H1 (cell line): ENCODE measurements at regions not wholly inside any gene's neighbourhood (a gene's known extent, or its start where the extent isn't known, plus 50 kb on each side); places are given as distances from the start of the nearest gene placed in this dataset.

Experiments used
- CTCF ChIA-PET: fragments of 300-600 bp; sonication (Branson Sonifier 250); formaldehyde crosslinking; loops from one replicate; lab custom pipeline; 2021; ENCODE audit not compliant: partially characterized antibody; lab: Charles Lee
- POLR2A ChIA-PET: fragments of 300-600 bp; sonication (Branson Sonifier 250); formaldehyde crosslinking; loops from one replicate; lab custom pipeline; 2021; ENCODE audit warnings: inconsistent platforms; ENCODE audit not compliant: partially characterized antibody; lab: Charles Lee
- DNase-seq, 2 experiments: peaks; one replicate each; pipeline versions ENCODE4 v3.0.0 to v3.0.0-alpha.2; 2010 to 2022; ENCODE audit warnings: low spot score in 2 of 2, low read depth in 1 of 2, mixed read lengths in 1 of 2
- FAIRE-seq: peaks from 2 replicates; lab custom pipeline; 2011; peaks lifted over from hg19 to GRCh38; lab: Jason Lieb, UNC
- H2AFZ ChIP-seq: 2 replicates; pipeline ENCODE4 v1.8.1; 2012; ENCODE audit warnings: low read length, inconsistent platforms
- H2AK5ac ChIP-seq: 2 replicates; pipeline ENCODE4 v1.6.1; 2013; ENCODE audit warnings: low read depth, low read length
- H2BK120ac ChIP-seq: replicated peaks from 2 replicates; pipeline ENCODE3; 2013; ENCODE audit warnings: low read depth, low read length, inconsistent platforms
- H2BK12ac ChIP-seq: 2 replicates; pipeline ENCODE4 v1.6.1; 2013; ENCODE audit warnings: low read depth, low read length
- H2BK15ac ChIP-seq: 2 replicates; pipeline ENCODE4 v1.6.1; 2013; ENCODE audit warnings: low read length
- H2BK20ac ChIP-seq: 2 replicates; pipeline ENCODE4 v1.6.1; 2013; ENCODE audit warnings: low read length
- H2BK5ac ChIP-seq: 2 replicates; pipeline ENCODE4 v1.6.1; 2013; ENCODE audit warnings: low read depth, low read length
- H3K14ac ChIP-seq: 2 replicates; pipeline ENCODE4 v1.6.1; 2013; ENCODE audit warnings: inconsistent platforms; ENCODE audit not compliant: insufficient read length
- H3K18ac ChIP-seq: 2 replicates; pipeline ENCODE4 v1.6.1; 2013; ENCODE audit warnings: low read length; ENCODE audit errors: extremely low read depth
- H3K23ac ChIP-seq: 2 replicates; pipeline ENCODE4 v1.6.1; 2013; ENCODE audit warnings: inconsistent platforms; ENCODE audit not compliant: insufficient read length
- H3K23me2 ChIP-seq: 2 replicates; pipeline ENCODE4 v1.6.1; 2013; ENCODE audit warnings: low read depth, low read length
- H3K27ac ChIP-seq: 2 replicates; pipeline ENCODE4 v1.6.1; 2011; ENCODE audit warnings: low read depth, low read length, inconsistent platforms
- H3K27me3 ChIP-seq, 4 experiments: replicated peaks in 1 of 4; 1 replicate in 1 of 4; 2 replicates in 3 of 4; pipeline versions ENCODE4 v1.6.1 to v1.8.1; 2011 to 2013; ENCODE audit warnings: low read length in 3 of 4, mild to moderate bottlenecking in 3 of 4, inconsistent platforms in 2 of 4, mixed read lengths in 2 of 4, moderate library complexity in 1 of 4; ENCODE audit not compliant: control insufficient read depth in 3 of 4, insufficient read depth in 3 of 4; ENCODE audit errors: extremely low read depth in 1 of 4
- H3K36me3 ChIP-seq, 4 experiments: 2 replicates each; pipeline versions ENCODE4 v1.6.1 to v1.8.1; 2011 to 2013; ENCODE audit warnings: mild to moderate bottlenecking in 4 of 4, low read length in 3 of 4, moderate library complexity in 2 of 4, control low read depth in 1 of 4, inconsistent platforms in 1 of 4; ENCODE audit not compliant: insufficient read depth in 4 of 4, control insufficient read depth in 2 of 4
- H3K4ac ChIP-seq: replicated peaks from 2 replicates; pipeline ENCODE3; 2013; ENCODE audit warnings: low read length, low read depth, mixed read lengths, inconsistent platforms; ENCODE audit not compliant: insufficient read length
- H3K4me1 ChIP-seq, 4 experiments: replicated peaks in 1 of 4; 1 replicate in 1 of 4; 2 replicates in 3 of 4; pipeline versions ENCODE4 v1.6.1 to v1.8.1; 2011 to 2013; ENCODE audit warnings: low read length in 3 of 4, inconsistent platforms in 2 of 4, mixed read lengths in 1 of 4; ENCODE audit not compliant: insufficient read depth in 4 of 4, control insufficient read depth in 3 of 4
- H3K4me2 ChIP-seq, 2 experiments: 2 replicates each; pipeline versions ENCODE4 v1.6.1 to v1.8.1; 2011 to 2013; ENCODE audit warnings: low read depth in 2 of 2, low read length in 2 of 2, control low read depth in 1 of 2, inconsistent platforms in 1 of 2, mild to moderate bottlenecking in 1 of 2; ENCODE audit not compliant: insufficient read depth in 1 of 2
- H3K4me3 ChIP-seq, 4 experiments: fragments of 200-600, 300-600 bp in 1 of 4; sonication (generic), shearing (Covaris generic), sonication (Bioruptor Twin) in 1 of 4; 2 replicates each; pipeline versions ENCODE4 v1.5.1 to v1.8.1; 2011 to 2016; ENCODE audit warnings: low read length in 4 of 4, low read depth in 3 of 4, control low read depth in 2 of 4, inconsistent platforms in 2 of 4, mild to moderate bottlenecking in 2 of 4, mixed read lengths in 1 of 4, moderate library complexity in 1 of 4; ENCODE audit not compliant: insufficient read depth in 2 of 4; ENCODE audit errors: extremely low read depth in 1 of 4
- H3K56ac ChIP-seq: replicated peaks from 2 replicates; pipeline ENCODE3; 2013; ENCODE audit warnings: low read depth, mild to moderate bottlenecking, mixed read lengths, low read length, inconsistent platforms; ENCODE audit not compliant: insufficient read length
- H3K79me1 ChIP-seq: 2 replicates; pipeline ENCODE4 v1.6.1; 2013; ENCODE audit warnings: low read depth, low read length, control low read depth
- H3K79me2 ChIP-seq, 2 experiments: 2 replicates each; pipeline versions ENCODE4 v1.6.1 to v1.8.1; 2012 to 2013; ENCODE audit warnings: low read length in 2 of 2, mild to moderate bottlenecking in 2 of 2, inconsistent platforms in 1 of 2; ENCODE audit not compliant: insufficient read depth in 2 of 2, control insufficient read depth in 1 of 2
- H3K9ac ChIP-seq, 4 experiments: replicated peaks in 1 of 4; 1 replicate in 1 of 4; 2 replicates in 3 of 4; pipeline versions ENCODE4 v1.6.1 to v1.8.1; 2011 to 2013; ENCODE audit warnings: low read depth in 3 of 4, low read length in 3 of 4, control low read depth in 2 of 4, mild to moderate bottlenecking in 2 of 4, moderate library complexity in 2 of 4, inconsistent platforms in 1 of 4; ENCODE audit errors: extremely low read depth in 1 of 4
- H3K9me3 ChIP-seq, 2 experiments: 2 replicates each; pipeline versions ENCODE4 v1.6.1 to v1.8.1; 2012 to 2013; ENCODE audit warnings: mild to moderate bottlenecking in 2 of 2, moderate library complexity in 2 of 2, control low read depth in 1 of 2, inconsistent platforms in 1 of 2, low read depth in 1 of 2, low read length in 1 of 2, mixed read lengths in 1 of 2; ENCODE audit not compliant: insufficient read depth in 2 of 2
- H4K20me1 ChIP-seq, 2 experiments: replicated peaks in 1 of 2; 2 replicates each; pipeline versions ENCODE3 to v1.8.1; 2011 to 2013; ENCODE audit warnings: inconsistent platforms in 2 of 2, low read length in 2 of 2, mild to moderate bottlenecking in 1 of 2; ENCODE audit not compliant: insufficient read depth in 2 of 2, control insufficient read depth in 1 of 2
- H4K5ac ChIP-seq: 2 replicates; pipeline ENCODE4 v1.6.1; 2013; ENCODE audit warnings: low read length, low read depth, mixed read lengths, inconsistent platforms; ENCODE audit not compliant: insufficient read length
- H4K8ac ChIP-seq: 2 replicates; pipeline ENCODE4 v1.8.0; 2013; ENCODE audit warnings: mild to moderate bottlenecking, moderate library complexity, low read length, inconsistent platforms; ENCODE audit not compliant: insufficient read depth; ENCODE audit errors: extremely low read depth
- H4K91ac ChIP-seq: replicated peaks from 2 replicates; pipeline ENCODE3; 2013; ENCODE audit warnings: low read length, mixed read lengths, inconsistent platforms; ENCODE audit not compliant: insufficient read length
- ATF2 ChIP-seq: IDR thresholded peaks from 2 replicates; pipeline ENCODE4 v1.6.1; 2012; ENCODE audit warnings: low read length, inconsistent platforms
- BACH1 ChIP-seq: IDR thresholded peaks from 2 replicates; pipeline ENCODE4 v1.6.1; 2012; ENCODE audit warnings: low read length, improper control_type of control experiment
- EP300 ChIP-seq, 2 experiments: IDR thresholded peaks; 1 replicate in 1 of 2; 2 replicates in 1 of 2; pipeline ENCODE4 v1.6.1; 2011 to 2012; ENCODE audit warnings: low read depth in 2 of 2, low read length in 2 of 2, mild to moderate bottlenecking in 2 of 2, borderline replicate concordance in 1 of 2, inconsistent platforms in 1 of 2, moderate library complexity in 1 of 2
- GTF2F1 ChIP-seq: IDR thresholded peaks from 2 replicates; pipeline ENCODE4 v1.6.1; 2012; ENCODE audit warnings: low read depth, low read length, improper control_type of control experiment, borderline replicate concordance
- KDM1A ChIP-seq: fragments of 200-600, 300-600 bp; sonication (generic); IDR thresholded peaks from 2 replicates; pipeline ENCODE4 v1.7.1; 2016; ENCODE audit warnings: mild to moderate bottlenecking, low read length, borderline replicate concordance
- MAFK ChIP-seq: IDR thresholded peaks from 2 replicates; pipeline ENCODE4 v1.6.1; 2012; ENCODE audit warnings: low read depth, mild to moderate bottlenecking, improper control_type of control experiment, low read length
- NRF1 ChIP-seq: IDR thresholded peaks from 2 replicates; pipeline ENCODE4 v1.6.1; 2011; ENCODE audit warnings: mild to moderate bottlenecking, low read depth, low read length, improper control_type of control experiment
- POU5F1 ChIP-seq: IDR thresholded peaks from 2 replicates; pipeline ENCODE4 v1.6.1; 2011; ENCODE audit warnings: low read depth, mild to moderate bottlenecking, low read length, moderate library complexity
- SAP30 ChIP-seq: fragments of 300-600 bp; sonication (generic); IDR thresholded peaks from 2 replicates; pipeline ENCODE4 v1.7.1; 2012; ENCODE audit warnings: low read length, moderate library complexity, mild to moderate bottlenecking, inconsistent platforms; ENCODE audit not compliant: insufficient read depth, insufficient replicate concordance
- SIRT6 ChIP-seq: IDR thresholded peaks from one replicate; pipeline ENCODE4 v1.7.1; 2012; ENCODE audit warnings: low read length, inconsistent platforms
- SIX5 ChIP-seq: IDR thresholded peaks from 2 replicates; pipeline ENCODE4 v1.6.1; 2011; ENCODE audit warnings: mild to moderate bottlenecking, low read depth, low read length
- SP2 ChIP-seq: IDR thresholded peaks from 2 replicates; pipeline ENCODE4 v1.6.1; 2012; ENCODE audit warnings: mild to moderate bottlenecking, low read length, inconsistent platforms
- SRF ChIP-seq: IDR thresholded peaks from 2 replicates; pipeline ENCODE4 v1.6.1; 2011; ENCODE audit warnings: mild to moderate bottlenecking, low read depth, low read length, moderate library complexity
- WGBS, 2 experiments: shearing (Covaris generic) in 1 of 2; methylation state at CpG; one replicate each; pipeline versions ENCODE4 v1.1.6 to v1.1.7; 2013 to 2015; ENCODE audit warnings: low lambda C conversion rate in 2 of 2, mixed read lengths in 2 of 2, inconsistent platforms in 1 of 2, low coverage in 1 of 2, missing lambda C conversion rate in 1 of 2; ENCODE audit not compliant: insufficient replicate concordance in 2 of 2, insufficient coverage in 1 of 2, insufficient read length in 1 of 2; ENCODE audit errors: extremely low coverage in 1 of 2, missing lambda C conversion rate in 1 of 2; 5-methylcytosine and 5-hydroxymethylcytosine counted together

- H3K79me2 ChIP-seq: no peaks in the 10 kb centered on the region
- H4K5ac ChIP-seq: no peak overlapping the region
- no peak overlapping the region for H3K18ac ChIP-seq
- H3K27ac ChIP-seq: no peak overlapping the region
- no peak overlapping the region for H2BK20ac ChIP-seq
- no peak overlapping the region for H4K91ac ChIP-seq
- no peaks in the 10 kb centered on the region for H3K79me1 ChIP-seq
- H3K56ac ChIP-seq: no peak overlapping the region
- H3K4ac ChIP-seq: no peak overlapping the region
- no peak overlapping the region for H3K4me3 ChIP-seq
- H2AFZ ChIP-seq: peak overlapping the region; percentile 53; the same call in 1 of the 2 replicates
- H2BK15ac ChIP-seq: no peak overlapping the region
- H4K20me1 ChIP-seq: no peaks in the 10 kb centered on the region
- ChIA-PET POLR2A (no interaction called here), CTCF (interaction anchor here (0.6 to 2.6 kb wide), 8 partner anchors 9 to 114 kb away, joined by 3 to 16 read pairs (median 3); no protein-coding TSS in a partner anchor)
- H2AK5ac ChIP-seq: no peak overlapping the region
- no peak overlapping the region for H3K14ac ChIP-seq
- no peak overlapping the region for H2BK120ac ChIP-seq
- H3K4me1 ChIP-seq: peaks cover 0 to 7% (median 1%) of the 10 kb centered on the region in 4 experiments; a peak in 1 of 7 replicates
- H3K9ac ChIP-seq: no peak overlapping the region
- H3K4me2 ChIP-seq: no peak overlapping the region
- no peak overlapping the region for H4K8ac ChIP-seq
- H3K23me2 ChIP-seq: no peaks in the 10 kb centered on the region; the same call in 1 of the 2 replicates
- no peak overlapping the region for H3K23ac ChIP-seq
- H2BK12ac ChIP-seq: no peak overlapping the region
- DNase-seq: no peak
- H3K36me3 ChIP-seq: no peaks in the 10 kb centered on the region
- FAIRE-seq: no peak
- no peaks in the 10 kb centered on the region for H3K9me3 ChIP-seq
- 89% methylated on average over 2 of the region's 2 CpGs; no CpG with 5 or more reads in 1 of the 2 experiments for WGBS, 2 experiments
- no peaks in the 10 kb centered on the region; a peak in 1 of 7 replicates for H3K27me3 ChIP-seq
- H2BK5ac ChIP-seq: no peak overlapping the region
- no peak for TF ChIP-seq SIRT6
- no peak for TF ChIP-seq GTF2F1
- TF ChIP-seq SRF: no peak
- TF ChIP-seq POU5F1: no peak
- TF ChIP-seq SAP30: no peak
- no peak for TF ChIP-seq SIX5
- TF ChIP-seq EP300 (IDR thresholded peaks at IDR 0.05; ENCODE audit: borderline replicate concordance in 1 of 2, low read depth in 2 of 2, low read length in 2 of 2): no peak
- no peak for TF ChIP-seq ATF2
- TF ChIP-seq MAFK: no peak
- TF ChIP-seq SP2: no peak
- no peak for TF ChIP-seq NRF1
- no peak for TF ChIP-seq KDM1A
- no peak for TF ChIP-seq BACH1
Observed at GRCh38 chr20:6841128-6841527, 73.6 kb downstream of the BMP2 start.
